ENCODE measurements at regions not wholly inside any gene's neighbourhood (a gene's known extent, or its start where the extent isn't known, plus 50 kb on each side); places are given as distances from the start of the nearest gene placed in this dataset.

DNA sequence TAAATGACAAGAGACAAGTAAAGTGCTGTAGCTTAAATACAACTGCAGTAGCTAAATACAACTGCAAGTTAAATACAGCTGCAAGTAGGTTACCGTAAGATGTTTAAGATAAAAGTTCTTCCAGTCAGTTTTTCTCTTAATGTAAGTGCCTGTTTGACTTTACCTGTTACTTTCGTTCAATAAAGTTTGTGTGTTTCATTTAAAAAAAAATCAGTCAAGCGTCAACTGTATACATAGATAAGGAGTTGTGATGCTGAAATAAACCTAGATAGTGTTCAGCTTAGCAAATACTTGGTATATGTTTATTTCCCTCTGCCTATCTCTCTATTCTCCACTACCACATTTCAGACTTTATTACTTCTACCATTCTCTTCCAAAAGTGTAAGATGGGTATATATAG is 221.2 kb downstream of the NR2F2 start (continued):
- TF ChIP-seq, protein P1, sequence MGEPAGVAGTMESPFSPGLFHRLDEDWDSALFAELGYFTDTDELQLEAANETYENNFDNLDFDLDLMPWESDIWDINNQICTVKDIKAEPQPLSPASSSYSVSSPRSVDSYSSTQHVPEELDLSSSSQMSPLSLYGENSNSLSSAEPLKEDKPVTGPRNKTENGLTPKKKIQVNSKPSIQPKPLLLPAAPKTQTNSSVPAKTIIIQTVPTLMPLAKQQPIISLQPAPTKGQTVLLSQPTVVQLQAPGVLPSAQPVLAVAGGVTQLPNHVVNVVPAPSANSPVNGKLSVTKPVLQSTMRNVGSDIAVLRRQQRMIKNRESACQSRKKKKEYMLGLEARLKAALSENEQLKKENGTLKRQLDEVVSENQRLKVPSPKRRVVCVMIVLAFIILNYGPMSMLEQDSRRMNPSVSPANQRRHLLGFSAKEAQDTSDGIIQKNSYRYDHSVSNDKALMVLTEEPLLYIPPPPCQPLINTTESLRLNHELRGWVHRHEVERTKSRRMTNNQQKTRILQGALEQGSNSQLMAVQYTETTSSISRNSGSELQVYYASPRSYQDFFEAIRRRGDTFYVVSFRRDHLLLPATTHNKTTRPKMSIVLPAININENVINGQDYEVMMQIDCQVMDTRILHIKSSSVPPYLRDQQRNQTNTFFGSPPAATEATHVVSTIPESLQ (CRISPR knock-in tag; conservative IDR thresholded peaks at IDR 0.05): no peak
- no peak for TF ChIP-seq KLF12 (CRISPR knock-in tag; IDR thresholded peaks at IDR 0.05; ENCODE audit: borderline replicate concordance)

DNA sequence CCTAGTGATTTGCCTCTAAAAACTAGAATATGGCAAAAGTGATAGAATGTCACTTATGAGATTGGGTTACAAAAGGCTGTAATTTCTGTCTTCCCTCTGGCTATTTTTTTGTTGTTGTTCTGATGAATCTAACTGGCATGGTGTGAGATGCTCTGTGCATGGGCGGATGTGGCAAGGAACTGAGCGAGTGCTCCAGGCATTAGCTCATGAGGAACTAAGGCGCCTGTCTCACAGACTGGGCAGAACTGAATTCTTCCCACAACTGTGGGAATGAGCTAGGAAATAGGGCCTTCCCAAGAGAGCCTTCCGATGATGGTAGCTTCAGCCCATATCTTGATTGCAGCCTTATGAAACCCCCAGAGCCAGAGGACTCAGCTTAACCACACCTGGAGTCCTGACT is 222.5 kb downstream of the NR2F2 start:
- no peaks in the 10 kb centered on the region for H4K20me1 ChIP-seq (ENCODE audit: insufficient read depth, low read length)
- intact Hi-C loops (cut with micrococcal nuclease; ENCODE audit: unreplicated experiment): no loop called here
- no peak for ATAC-seq

DNA sequence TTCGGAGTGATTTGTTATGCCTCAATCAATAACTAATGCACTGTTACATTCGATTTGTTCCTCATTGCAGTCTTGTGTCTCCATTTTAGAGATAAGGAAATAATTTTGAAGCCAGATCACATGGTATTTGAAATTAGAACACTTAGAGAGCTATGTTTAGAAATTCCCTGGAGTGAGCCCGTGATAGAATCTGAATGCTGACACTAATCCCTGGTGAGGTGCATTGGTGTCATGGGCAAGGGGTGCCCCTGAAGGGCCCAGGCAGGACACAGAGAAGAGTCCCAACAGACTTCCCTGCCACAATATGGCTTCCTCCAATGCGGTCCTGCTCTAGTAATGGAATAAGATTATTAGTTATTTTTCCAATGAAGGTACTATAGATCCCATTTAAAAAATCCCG is 223.0 kb downstream of the NR2F2 start:
- TF ChIP-seq ZNF841 (CRISPR knock-in tag; IDR thresholded peaks at IDR 0.05; ENCODE audit: borderline replicate concordance) (no peak), HNF4A (CRISPR knock-in tag; IDR thresholded peaks at IDR 0.05) (no peak), TBX3 (IDR thresholded peaks at IDR 0.05; ENCODE audit: borderline replicate concordance) (no peak), ZNF263 (CRISPR knock-in tag; IDR thresholded peaks at IDR 0.05) (no peak), RBM22 (optimal IDR thresholded peaks at IDR 0.05; ENCODE audit: low read length) (no peak), GABPA (IDR thresholded peaks at IDR 0.05; ENCODE audit: low read depth, low read length) (no peak), GABPA (CRISPR knock-in tag; IDR thresholded peaks at IDR 0.05; ENCODE audit: low read depth) (no peak)
- TF ChIP-seq, protein P2, sequence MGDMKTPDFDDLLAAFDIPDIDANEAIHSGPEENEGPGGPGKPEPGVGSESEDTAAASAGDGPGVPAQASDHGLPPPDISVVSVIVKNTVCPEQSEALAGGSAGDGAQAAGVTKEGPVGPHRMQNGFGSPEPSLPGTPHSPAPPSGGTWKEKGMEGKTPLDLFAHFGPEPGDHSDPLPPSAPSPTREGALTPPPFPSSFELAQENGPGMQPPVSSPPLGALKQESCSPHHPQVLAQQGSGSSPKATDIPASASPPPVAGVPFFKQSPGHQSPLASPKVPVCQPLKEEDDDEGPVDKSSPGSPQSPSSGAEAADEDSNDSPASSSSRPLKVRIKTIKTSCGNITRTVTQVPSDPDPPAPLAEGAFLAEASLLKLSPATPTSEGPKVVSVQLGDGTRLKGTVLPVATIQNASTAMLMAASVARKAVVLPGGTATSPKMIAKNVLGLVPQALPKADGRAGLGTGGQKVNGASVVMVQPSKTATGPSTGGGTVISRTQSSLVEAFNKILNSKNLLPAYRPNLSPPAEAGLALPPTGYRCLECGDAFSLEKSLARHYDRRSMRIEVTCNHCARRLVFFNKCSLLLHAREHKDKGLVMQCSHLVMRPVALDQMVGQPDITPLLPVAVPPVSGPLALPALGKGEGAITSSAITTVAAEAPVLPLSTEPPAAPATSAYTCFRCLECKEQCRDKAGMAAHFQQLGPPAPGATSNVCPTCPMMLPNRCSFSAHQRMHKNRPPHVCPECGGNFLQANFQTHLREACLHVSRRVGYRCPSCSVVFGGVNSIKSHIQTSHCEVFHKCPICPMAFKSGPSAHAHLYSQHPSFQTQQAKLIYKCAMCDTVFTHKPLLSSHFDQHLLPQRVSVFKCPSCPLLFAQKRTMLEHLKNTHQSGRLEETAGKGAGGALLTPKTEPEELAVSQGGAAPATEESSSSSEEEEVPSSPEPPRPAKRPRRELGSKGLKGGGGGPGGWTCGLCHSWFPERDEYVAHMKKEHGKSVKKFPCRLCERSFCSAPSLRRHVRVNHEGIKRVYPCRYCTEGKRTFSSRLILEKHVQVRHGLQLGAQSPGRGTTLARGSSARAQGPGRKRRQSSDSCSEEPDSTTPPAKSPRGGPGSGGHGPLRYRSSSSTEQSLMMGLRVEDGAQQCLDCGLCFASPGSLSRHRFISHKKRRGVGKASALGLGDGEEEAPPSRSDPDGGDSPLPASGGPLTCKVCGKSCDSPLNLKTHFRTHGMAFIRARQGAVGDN (CRISPR knock-in tag; IDR thresholded peaks at IDR 0.05): no peak
- FAIRE-seq: no peak
- CTCF ChIA-PET (ENCODE audit: low intra/inter-chr PET ratio, low total read pairs): no interaction called here
- Histone ChIP-seq H2AFZ (ENCODE audit: low read length) (no peak overlapping the region), H3K4me3 (replicated peaks in 1 of 3; ENCODE audit: insufficient read depth in 1 of 3, low read depth in 2 of 3, low read length in 3 of 3) (no peak overlapping the region), H3K27ac (ENCODE audit: extremely low read length, insufficient read depth, low read length) (no peak overlapping the region), H3K9ac (ENCODE audit: insufficient read depth, low read depth, low read length) (no peak overlapping the region), H3K27me3 (ENCODE audit: control insufficient read depth in 1 of 2, insufficient read depth in 2 of 2, low read length in 2 of 2) (no peaks in the 10 kb centered on the region), H3K4me2 (ENCODE audit: low read depth, low read length) (no peak overlapping the region), H3K4me1 (ENCODE audit: insufficient read depth, low read length) (no peaks in the 10 kb centered on the region), H3K9me3 (ENCODE audit: low read length) (no peaks in the 10 kb centered on the region), H3K79me2 (ENCODE audit: insufficient read depth, low read length) (no peaks in the 10 kb centered on the region), H3K36me3 (replicated peaks in 1 of 2; ENCODE audit: control insufficient read depth in 1 of 2, insufficient read depth in 2 of 2, low read length in 2 of 2) (no peaks in the 10 kb centered on the region), H4K20me1 (ENCODE audit: insufficient read depth, low read length) (no peaks in the 10 kb centered on the region)
- DNase-seq (ENCODE audit: low spot score): no peak
- no TSS peak for BruUV-seq (replicated peaks)
- 21% methylated on average over 5 of the region's 5 CpGs for WGBS (ENCODE audit: low lambda C conversion rate)
- no peak for ATAC-seq
- in situ Hi-C loops (cut with HindIII; ENCODE audit: extremely low pct_ligation_motif_present, low pct_unique_long_range_greater_than_20kb): no loop called here
- POLR2A ChIA-PET: no interaction called here
- intact Hi-C loops (cut with micrococcal nuclease; ENCODE audit: unreplicated experiment): no loop called here

More for the DNA sequence above, 222.5 kb downstream of the NR2F2 start:
- Histone ChIP-seq H3K4me2 (ENCODE audit: low read depth, low read length) (no peak overlapping the region), H3K9me3 (ENCODE audit: low read length) (no peaks in the 10 kb centered on the region), H3K27ac (ENCODE audit: extremely low read length, insufficient read depth, low read length) (no peak overlapping the region), H3K27me3 (ENCODE audit: control insufficient read depth in 1 of 2, insufficient read depth in 2 of 2, low read length in 2 of 2) (no peaks in the 10 kb centered on the region), H3K79me2 (ENCODE audit: insufficient read depth, low read length) (no peaks in the 10 kb centered on the region), H3K9ac (ENCODE audit: insufficient read depth, low read depth, low read length) (no peak overlapping the region), H3K4me3 (replicated peaks in 1 of 3; ENCODE audit: insufficient read depth in 1 of 3, low read depth in 2 of 3, low read length in 3 of 3) (no peak overlapping the region), H3K4me1 (ENCODE audit: insufficient read depth, low read length) (no peaks in the 10 kb centered on the region), H3K36me3 (replicated peaks in 1 of 2; ENCODE audit: control insufficient read depth in 1 of 2, insufficient read depth in 2 of 2, low read length in 2 of 2) (no peaks in the 10 kb centered on the region), H2AFZ (ENCODE audit: low read length) (no peak overlapping the region)
- no peak for TF ChIP-seq ZNF451 (CRISPR knock-in tag; IDR thresholded peaks at IDR 0.05)
- ChIA-PET CTCF (ENCODE audit: low intra/inter-chr PET ratio, low total read pairs) (no interaction called here), POLR2A (no interaction called here)
- FAIRE-seq (no peak), DNase-seq (ENCODE audit: low spot score) (no peak)
- 61% methylated on average over 3 of the region's 4 CpGs for WGBS (ENCODE audit: low lambda C conversion rate)
- BruUV-seq (replicated peaks): no TSS peak
- in situ Hi-C loops (cut with HindIII; ENCODE audit: extremely low pct_ligation_motif_present, low pct_unique_long_range_greater_than_20kb): no loop called here

All from HepG2 (cell line).